ENCODE measurements at regions not wholly inside any gene's neighbourhood (a gene's known extent, or its start where the extent isn't known, plus 50 kb on each side); places are given as distances from the start of the nearest gene placed in this dataset.

- Histone ChIP-seq H3K79me2 (replicated peaks; ENCODE audit: insufficient read depth, low read length) (no peaks in the 10 kb centered on the region), H3K4me2 (ENCODE audit: low read length) (no peak overlapping the region), H3K9ac (ENCODE audit: low read length) (no peak overlapping the region), H3F3A (ENCODE audit: insufficient read depth, low read length, poor library complexity, severe bottlenecking) (no peaks in the 10 kb centered on the region), H2AFZ (ENCODE audit: low read depth, low read length) (no peak overlapping the region), H3K36me3 (ENCODE audit: insufficient read depth, low read length) (no peaks in the 10 kb centered on the region), H3K27ac (ENCODE audit: low read length) (no peak overlapping the region), H3K9me3 (ENCODE audit: low read length) (no peaks in the 10 kb centered on the region), H3K9me2 (ENCODE audit: insufficient read depth, low read length) (no peaks in the 10 kb centered on the region), H3K27me3 (ENCODE audit: insufficient read depth, low read depth, low read length) (no peaks in the 10 kb centered on the region), H4K20me1 (ENCODE audit: insufficient read depth) (no peaks in the 10 kb centered on the region), H3K4me3 (ENCODE audit: low read length) (no peak overlapping the region)
- TF ChIP-seq EP300 (conservative IDR thresholded peaks at IDR 0.05; ENCODE audit: poor library complexity, severe bottlenecking) (no peak), CTCF (IDR thresholded peaks at IDR 0.05; ENCODE audit: poor library complexity, severe bottlenecking) (no peak)
Observed at GRCh38 chr9:111179577-111179976, 141.3 kb upstream of the LPAR1 start.

GRCh38 chr9:111178331-111179055 is 140.2 kb upstream of the LPAR1 start:
- Histone ChIP-seq H3K9me2 (ENCODE audit: insufficient read depth, low read length) (no peaks in the 10 kb centered on the region), H3K4me2 (ENCODE audit: low read length) (no peak overlapping the region), H3K79me2 (replicated peaks; ENCODE audit: insufficient read depth, low read length) (no peaks in the 10 kb centered on the region), H3K4me3 (ENCODE audit: low read length) (no peak overlapping the region), H3K27ac (ENCODE audit: low read length) (no peak overlapping the region), H3F3A (ENCODE audit: insufficient read depth, low read length, poor library complexity, severe bottlenecking) (no peaks in the 10 kb centered on the region), H3K27me3 (ENCODE audit: insufficient read depth, low read depth, low read length) (no peaks in the 10 kb centered on the region), H3K9ac (ENCODE audit: low read length) (no peak overlapping the region), H4K20me1 (ENCODE audit: insufficient read depth) (no peaks in the 10 kb centered on the region), H3K9me3 (ENCODE audit: low read length) (no peaks in the 10 kb centered on the region), H3K36me3 (ENCODE audit: insufficient read depth, low read length) (no peaks in the 10 kb centered on the region), H2AFZ (ENCODE audit: low read depth, low read length) (no peak overlapping the region)
- TF ChIP-seq EP300 (conservative IDR thresholded peaks at IDR 0.05; ENCODE audit: poor library complexity, severe bottlenecking) (no peak), SMC3 (conservative IDR thresholded peaks at IDR 0.05; ENCODE audit: poor library complexity) (no peak), MXI1 (conservative IDR thresholded peaks at IDR 0.05; ENCODE audit: poor library complexity, severe bottlenecking) (no peak), RAD21 (conservative IDR thresholded peaks at IDR 0.05) (no peak), CTCF (IDR thresholded peaks at IDR 0.05; ENCODE audit: poor library complexity, severe bottlenecking) (no peak), EZH2 (IDR thresholded peaks at IDR 0.05; ENCODE audit: borderline replicate concordance, insufficient read depth, low read length, poor library complexity, severe bottlenecking) (no peak), TAF1 (IDR thresholded peaks at IDR 0.05; ENCODE audit: low read depth) (no peak), POLR2AphosphoS5 (IDR thresholded peaks at IDR 0.05) (no peak)
- TF ChIP-seq, protein P1, sequence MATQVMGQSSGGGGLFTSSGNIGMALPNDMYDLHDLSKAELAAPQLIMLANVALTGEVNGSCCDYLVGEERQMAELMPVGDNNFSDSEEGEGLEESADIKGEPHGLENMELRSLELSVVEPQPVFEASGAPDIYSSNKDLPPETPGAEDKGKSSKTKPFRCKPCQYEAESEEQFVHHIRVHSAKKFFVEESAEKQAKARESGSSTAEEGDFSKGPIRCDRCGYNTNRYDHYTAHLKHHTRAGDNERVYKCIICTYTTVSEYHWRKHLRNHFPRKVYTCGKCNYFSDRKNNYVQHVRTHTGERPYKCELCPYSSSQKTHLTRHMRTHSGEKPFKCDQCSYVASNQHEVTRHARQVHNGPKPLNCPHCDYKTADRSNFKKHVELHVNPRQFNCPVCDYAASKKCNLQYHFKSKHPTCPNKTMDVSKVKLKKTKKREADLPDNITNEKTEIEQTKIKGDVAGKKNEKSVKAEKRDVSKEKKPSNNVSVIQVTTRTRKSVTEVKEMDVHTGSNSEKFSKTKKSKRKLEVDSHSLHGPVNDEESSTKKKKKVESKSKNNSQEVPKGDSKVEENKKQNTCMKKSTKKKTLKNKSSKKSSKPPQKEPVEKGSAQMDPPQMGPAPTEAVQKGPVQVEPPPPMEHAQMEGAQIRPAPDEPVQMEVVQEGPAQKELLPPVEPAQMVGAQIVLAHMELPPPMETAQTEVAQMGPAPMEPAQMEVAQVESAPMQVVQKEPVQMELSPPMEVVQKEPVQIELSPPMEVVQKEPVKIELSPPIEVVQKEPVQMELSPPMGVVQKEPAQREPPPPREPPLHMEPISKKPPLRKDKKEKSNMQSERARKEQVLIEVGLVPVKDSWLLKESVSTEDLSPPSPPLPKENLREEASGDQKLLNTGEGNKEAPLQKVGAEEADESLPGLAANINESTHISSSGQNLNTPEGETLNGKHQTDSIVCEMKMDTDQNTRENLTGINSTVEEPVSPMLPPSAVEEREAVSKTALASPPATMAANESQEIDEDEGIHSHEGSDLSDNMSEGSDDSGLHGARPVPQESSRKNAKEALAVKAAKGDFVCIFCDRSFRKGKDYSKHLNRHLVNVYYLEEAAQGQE (IDR thresholded peaks at IDR 0.05; ENCODE audit: borderline replicate concordance) = no peak

All from neural cell (in vitro differentiated cells).